Germinal center (tissue), 1 donor: ENCODE measurements at regions not wholly inside any gene's neighbourhood (a gene's known extent, or its start where the extent isn't known, plus 50 kb on each side); places are given as distances from the start of the nearest gene placed in this dataset.

Source experiments
- DNase-seq: peaks from one replicate; pipeline ENCODE4 v3.0.0; 2012; ENCODE audit warnings: mixed read lengths, low spot score

DNA sequence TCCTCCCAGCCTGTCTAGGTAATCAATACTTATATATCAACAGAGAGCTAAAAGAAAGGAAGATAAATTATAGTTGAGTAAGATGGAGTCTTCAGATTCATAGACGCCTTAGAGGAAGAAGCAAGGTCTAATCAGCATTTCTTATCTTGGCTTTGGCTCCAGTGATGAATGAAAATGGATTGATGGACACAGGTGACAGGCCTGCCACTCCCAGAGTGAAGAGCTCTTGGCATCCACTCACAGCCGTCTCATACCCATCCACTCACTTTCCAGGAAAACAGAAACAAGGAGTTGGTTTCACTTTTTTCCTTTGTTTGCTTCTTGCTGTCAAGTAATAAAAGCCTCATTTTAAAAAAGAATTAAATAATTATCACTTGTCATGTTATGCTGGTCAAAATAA lies 168.2 kb downstream of the MFSD1 start:
- no peak for DNase-seq

GRCh38 chr3:158974904-158975303 lies 173.1 kb downstream of the MFSD1 start:
- no peak for DNase-seq

GRCh38 chr3:158976966-158977365 lies 175.1 kb downstream of the MFSD1 start:
- DNase-seq: no peak

- no peak for DNase-seq
Measured at GRCh38 chr3:158977497-158977896, 175.6 kb downstream of the MFSD1 start.

GRCh38 chr3:158983216-158984099 lies 181.6 kb downstream of the MFSD1 start:
- DNase-seq: no peak

GRCh38 chr3:158991146-158991705 lies 189.4 kb downstream of the MFSD1 start:
- DNase-seq: no peak

DNA sequence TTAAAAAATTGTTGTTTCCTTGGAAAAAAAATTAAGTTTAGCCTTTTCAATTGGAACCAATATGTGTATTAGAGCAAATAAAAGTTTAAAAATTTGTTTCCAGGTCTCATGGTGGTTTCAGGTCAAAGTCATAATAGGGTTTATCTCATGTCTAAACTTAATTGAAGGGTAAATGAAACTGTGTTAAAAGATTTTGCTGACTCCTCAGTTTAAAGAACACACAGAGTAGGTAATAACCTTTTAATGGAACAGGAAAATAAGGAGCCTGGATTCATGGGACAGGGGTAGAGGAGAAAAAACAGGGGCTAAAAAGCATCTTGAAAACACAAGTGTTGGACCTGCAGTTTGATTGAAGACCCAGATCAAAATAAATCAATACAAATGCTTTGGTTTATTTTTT lies 190.6 kb downstream of the MFSD1 start:
- DNase-seq: no peak

DNA sequence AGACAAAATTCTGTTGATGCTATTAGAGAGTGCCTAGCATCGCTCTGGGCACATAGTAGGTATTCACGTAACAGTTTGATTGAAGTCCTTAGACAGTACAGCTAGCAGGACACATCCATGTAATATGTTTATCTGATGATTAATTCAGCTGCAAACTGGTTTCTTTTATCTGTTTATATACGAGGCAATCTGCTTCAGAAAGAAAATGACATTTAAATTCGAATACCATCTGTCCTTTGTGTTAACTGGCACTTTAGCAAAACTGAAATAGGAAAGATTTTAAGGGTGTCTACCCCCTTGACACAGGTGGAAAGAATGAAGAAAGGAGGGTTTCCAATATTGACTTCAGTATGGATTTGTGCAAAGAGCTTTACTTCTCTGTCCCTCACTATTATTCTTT lies 192.5 kb downstream of the MFSD1 start:
- DNase-seq: no peak

DNA sequence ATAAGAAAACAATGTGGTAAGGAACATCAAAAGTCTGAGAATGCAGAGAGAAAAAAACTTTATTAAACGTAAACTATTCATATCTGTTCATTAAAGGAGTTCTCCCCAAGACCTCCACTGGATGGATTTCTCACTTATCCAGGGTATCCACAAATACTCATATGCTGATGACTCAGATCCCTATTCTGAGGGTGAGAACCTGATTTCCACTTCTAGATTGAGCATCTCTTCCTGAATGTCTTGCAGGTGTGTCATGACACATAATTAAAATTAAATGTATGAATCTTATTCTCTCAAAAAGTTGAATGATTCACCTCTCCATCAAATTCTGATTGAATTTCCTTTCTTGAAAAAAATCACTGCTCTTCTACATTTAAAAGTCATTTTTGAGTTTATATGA lies 199.9 kb downstream of the MFSD1 start:
- DNase-seq: no peak

DNA sequence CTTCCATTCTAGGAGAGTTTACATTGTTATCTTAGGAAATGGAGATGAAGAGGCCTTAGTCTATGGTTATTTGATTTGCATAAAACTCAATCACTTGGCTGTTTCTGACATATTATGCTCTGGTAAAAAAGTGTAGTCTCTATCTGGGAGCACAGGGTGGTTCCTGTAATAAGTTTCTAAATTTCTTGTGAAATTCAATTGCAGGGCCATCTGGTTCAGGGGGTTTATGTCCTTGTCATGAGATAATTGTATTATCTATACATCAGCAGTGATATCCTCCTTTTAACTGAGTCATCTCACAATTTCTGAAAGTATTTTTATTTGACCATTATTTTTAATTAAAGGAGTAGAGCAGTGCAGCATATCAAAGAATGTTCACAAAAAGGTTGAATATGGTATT lies 203.3 kb downstream of the MFSD1 start:
- DNase-seq: no peak

DNA sequence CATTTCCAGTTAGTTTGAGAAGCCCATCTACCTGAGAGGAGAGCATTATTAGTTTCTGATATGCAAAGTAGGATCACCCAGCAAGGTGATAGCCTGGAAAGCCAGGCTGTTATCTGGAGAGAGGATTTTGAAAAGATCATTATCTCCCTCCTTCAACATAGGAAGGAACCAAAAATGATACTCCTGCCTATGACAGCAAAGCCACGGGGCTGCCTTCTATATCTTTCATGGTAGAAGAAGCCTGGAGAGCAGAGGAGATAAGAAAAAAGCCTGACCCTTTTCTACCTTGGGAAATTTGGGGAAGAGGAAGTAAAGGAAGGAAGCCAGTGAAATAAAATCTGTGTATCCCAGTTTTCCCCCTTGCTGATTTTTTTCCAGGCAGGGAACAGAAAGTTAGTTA lies 205.5 kb downstream of the MFSD1 start:
- no peak for DNase-seq

DNA sequence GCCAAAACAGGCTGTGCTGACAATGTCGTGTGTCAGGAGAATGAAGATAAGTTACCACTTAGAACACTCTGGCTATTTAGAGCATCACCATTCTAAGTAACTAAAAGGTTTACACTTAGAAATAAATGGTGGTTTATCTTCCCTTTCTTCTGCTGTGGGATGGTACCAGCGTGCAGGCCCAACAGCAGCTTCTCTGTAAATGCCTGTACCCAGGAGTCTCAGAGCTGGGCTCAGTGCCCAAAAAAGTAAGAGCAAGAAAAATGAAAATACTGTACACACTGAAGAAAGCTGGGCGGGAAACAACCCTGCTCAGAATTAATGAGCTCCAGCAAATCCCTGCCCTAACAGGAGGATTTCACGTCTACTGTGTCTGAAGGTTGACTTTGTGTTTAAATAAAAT lies 206.5 kb downstream of the MFSD1 start:
- DNase-seq: no peak

DNA sequence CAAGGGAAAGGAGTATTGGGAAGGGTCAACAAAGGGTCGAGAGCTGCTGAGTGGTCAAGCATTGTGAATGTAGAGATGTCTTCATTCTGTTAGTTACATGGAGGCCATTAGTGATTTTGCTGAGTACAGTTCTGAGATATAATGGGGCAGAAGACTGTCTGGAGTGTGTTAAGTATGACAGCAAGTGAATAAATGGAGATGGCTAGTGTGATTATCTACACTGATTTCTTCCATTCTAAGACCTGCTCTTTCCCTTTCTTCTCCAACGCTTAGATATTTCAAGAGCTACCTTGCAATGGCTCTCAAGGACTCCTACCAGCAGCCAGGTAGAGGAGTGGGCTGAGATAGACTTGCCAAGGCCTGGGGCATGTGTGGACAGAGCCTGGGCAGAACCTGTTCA lies 216.5 kb downstream of the MFSD1 start:
- DNase-seq: no peak

GRCh38 chr3:159025733-159026132 lies 223.9 kb downstream of the MFSD1 start:
- no peak for DNase-seq

GRCh38 chr3:159026510-159026909 lies 224.7 kb downstream of the MFSD1 start:
- DNase-seq: no peak

DNA sequence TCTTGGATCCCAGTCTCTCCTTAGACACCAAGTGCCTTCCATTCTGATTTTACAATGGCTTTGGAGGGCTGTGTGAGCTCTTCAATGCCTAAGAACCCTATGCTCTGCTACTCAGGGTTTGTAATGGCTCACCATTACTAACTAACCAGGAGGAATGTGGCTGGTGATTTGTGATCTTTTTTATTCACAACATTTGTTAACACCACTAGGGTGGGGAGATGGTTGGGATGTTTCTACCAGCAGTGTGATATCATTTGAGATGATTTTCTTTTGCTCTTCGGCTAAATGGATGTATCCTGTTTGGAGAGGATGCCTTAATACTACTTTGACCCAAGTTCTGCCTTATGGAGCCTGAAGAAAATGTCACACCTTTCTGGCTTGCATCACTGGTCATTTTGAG lies 226.9 kb downstream of the MFSD1 start:
- no peak for DNase-seq

DNA sequence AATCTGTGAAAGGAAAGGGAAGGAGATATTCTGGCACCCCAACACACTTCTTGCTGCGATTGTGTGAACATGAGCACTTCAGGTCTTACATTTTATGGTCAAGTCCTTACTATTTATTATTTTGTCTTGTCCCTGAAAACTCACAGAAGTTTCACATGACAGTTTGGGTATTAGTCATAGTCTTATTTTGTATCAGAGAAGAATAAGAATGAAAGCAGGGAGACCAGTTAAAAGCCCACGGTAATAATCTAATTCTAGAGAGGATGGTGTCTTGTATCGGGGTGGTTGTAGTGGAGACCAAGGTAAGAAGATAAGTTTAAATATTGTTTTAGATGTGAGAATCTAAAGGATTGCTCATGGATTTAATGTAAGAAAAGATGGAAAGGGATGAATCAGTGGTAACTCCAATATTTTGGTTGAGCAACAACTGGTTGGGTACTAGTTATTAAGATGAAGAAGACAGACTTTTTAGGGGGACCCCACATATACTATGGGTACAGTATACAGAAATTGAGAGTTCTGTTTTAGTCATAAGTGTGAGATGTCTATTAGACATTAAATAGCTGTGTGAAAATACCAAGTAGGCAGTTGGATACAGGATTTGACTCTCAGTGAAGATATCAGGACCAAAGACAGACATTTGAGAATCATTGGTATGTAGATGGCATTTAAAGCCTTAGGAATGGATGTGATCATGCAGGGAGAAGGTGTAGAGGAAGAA lies 227.6 kb downstream of the MFSD1 start:
- DNase-seq: no peak

DNA sequence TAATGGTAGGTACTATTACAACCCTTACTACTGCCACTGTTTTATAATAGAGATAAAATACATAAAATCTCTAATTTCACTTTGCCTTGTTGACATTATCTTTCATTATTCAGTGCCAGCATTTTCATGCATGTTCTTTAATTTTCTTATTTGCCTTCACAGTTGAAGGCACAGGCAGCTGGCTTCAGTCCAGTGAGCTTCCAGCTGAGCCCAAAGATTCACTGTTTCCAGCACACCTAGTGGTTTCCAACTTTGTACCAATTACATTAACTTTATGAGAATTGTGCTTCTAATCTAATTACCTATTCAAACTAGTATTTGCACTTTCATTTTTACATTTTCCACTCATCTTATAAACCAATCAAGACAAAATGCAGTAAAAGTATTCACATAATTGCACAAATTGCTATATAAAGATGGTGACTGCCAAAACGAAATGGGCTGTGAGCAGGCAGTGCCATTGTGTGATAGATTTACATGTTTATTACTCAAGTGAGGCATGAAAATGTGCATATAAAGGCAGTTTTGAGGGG lies 228.3 kb downstream of the MFSD1 start:
- DNase-seq: no peak

- DNase-seq: no peak
Measured at GRCh38 chr3:159030886-159031679, 229.2 kb downstream of the MFSD1 start.

DNA sequence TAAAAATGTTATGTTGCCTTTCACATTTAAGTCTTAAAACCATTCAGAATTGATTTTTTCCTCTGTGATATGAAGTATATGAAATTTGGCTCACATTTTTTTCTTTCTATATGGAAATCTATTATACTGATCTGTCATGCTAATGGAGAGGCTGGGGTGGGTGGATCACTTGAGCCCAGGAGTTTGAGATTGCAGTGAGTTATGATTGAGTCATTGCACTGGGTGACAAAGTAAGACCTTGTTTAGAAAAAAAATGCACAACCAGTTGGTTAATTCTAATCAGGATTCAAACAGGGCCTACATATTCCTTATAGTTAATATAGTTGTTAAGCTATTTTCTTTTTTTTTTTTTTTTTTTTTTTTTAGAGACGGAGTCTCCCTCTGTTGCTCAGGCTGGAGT lies 230.5 kb downstream of the MFSD1 start:
- DNase-seq: no peak

DNA sequence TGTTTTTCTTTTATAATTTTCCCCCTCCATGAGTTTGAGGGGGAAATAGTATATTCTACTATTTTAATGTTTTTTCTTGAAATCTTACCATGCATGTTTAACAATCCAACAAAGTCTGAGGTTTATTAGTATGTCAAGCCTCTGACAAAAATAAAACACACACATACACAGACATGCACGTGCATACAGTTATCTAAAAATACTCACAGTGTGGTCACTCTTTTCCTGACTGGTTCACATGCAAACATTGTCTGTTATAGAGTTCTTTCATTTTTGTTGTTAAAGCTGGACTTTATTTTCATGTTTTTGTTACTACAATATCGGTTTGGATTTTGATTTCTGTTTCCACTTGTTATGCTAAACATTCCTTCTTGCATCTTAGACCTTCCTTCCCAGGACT lies 236.6 kb downstream of the MFSD1 start:
- no peak for DNase-seq

DNA sequence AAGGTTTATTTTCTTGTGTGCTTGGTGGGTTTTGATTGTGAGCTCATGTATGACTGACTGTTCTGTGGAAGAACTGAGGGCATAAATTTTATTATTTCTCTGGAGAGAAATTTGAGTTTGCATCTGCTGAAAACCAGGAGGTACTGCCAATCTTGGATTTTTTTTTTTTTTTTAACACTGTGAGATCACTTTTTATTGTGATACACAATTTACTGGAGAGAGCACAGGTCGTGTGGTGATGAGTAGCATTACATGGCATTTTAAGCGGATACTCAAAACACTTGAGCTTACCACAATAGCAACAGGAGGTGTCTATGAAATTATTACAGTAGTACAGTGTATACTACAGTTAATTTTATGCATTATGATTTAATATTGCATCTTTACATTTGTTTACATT lies 237.4 kb downstream of the MFSD1 start:
- no peak for DNase-seq
